Kasumi-1 (cell line): ENCODE measurements at regions not wholly inside any gene's neighbourhood (a gene's known extent, or its start where the extent isn't known, plus 50 kb on each side); places are given as distances from the start of the nearest gene placed in this dataset.
A peak's percentile ranks its signal among the peaks of the same experiment; 100 is the strongest.
"Not testable (repeated sequence)": the region's sequence is repeated elsewhere in the genome, so short reads cannot be mapped to it uniquely, and the experiment has no call there.

Source experiments
- DNase-seq, 2 experiments: peaks; one replicate each; lab custom pipeline; 2025; lab: John Stamatoyannopoulos, UW

DNA sequence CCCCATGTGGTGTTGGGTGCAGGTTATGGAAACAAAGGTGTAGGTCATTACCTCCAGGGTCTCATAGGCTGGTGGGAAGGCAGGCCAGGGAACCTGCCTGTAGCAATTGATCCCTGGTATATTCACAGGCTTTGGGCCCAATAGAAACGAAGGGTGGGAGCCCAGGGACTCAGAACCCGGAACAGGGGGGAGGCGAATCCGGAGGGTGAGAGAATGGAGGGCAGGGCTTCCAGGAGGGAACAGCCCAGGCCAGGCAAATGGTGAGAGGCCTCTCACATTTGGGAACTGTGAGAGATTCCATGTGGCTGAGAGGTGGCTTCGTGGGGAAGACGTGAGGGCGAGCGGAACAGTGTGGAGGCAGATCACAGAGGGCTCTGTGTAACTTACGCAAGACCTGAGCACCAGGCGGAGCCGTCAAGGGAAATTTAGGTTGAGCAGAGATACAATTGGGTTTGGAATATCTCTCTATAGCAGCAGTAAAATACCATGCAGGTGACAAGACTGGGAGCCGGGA is 267.1 kb downstream of the ERMARD start:
- no peak for DNase-seq

DNA sequence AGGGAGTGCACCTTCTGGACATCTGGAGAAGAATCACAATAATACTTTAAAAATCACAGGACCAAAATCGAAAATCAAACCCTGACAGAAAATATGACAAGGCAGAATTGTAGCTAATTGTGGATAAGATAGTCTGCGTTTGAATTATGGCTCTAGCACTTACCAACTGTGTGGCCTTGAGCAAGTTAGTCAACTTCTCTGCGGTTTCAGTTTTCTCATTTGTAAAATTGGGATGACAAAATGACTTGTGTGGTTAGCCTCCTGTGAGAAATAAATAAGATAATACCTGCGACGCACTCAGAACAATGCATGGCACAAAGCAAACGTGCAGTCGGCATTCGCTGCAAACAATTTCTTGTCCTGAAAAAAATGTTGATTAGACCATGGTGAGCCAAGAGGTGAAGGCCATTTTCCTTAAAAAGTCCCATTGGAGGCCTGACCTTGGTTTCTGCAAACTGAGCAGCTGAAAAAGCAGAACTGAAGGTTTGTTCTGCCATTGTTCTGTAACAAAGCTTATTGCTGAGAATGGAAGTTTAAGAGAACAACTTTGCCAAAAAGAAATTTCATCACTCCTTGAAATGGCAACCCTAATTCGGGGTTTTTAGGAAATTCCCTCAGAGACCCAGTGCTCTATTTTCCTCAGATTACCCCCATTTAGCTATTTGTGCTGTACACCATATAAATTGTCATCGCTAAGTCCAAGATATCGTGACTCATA is 266.3 kb downstream of the ERMARD start:
- no peak for DNase-seq

DNA sequence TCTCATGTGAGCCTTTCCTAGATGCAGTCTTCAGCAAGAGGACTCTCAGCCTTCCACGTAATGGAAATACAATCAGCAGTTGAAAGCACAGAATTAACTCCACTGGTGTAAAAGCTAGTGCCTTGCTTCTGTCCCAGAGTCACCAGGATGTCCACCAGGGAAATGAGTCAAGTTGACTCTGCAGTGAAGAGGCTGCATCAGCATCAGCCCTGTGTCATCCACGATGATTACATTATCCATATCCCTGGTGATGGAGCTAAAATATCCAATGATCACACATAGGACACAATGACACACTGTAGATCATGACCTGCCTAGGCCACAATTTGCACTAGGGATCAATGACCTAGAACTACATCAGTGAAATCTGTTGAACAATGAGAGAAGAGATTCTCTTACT is 262.4 kb downstream of the ERMARD start:
- DNase-seq = no peak

DNA sequence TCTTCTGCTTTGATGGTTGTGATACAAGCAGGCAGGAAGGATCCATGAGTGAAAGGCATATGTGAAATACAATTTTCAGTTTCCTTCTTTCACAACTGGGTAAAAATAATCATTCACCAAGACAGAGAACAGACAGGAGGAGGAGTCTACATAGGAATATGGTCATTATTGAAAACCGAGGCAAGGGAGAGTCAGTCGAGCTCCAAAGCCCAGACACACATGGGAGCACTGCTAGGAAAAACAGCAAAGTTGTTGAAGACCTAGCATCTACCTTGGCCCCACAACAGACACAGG is 260.6 kb downstream of the ERMARD start:
- DNase-seq = no peak

DNA sequence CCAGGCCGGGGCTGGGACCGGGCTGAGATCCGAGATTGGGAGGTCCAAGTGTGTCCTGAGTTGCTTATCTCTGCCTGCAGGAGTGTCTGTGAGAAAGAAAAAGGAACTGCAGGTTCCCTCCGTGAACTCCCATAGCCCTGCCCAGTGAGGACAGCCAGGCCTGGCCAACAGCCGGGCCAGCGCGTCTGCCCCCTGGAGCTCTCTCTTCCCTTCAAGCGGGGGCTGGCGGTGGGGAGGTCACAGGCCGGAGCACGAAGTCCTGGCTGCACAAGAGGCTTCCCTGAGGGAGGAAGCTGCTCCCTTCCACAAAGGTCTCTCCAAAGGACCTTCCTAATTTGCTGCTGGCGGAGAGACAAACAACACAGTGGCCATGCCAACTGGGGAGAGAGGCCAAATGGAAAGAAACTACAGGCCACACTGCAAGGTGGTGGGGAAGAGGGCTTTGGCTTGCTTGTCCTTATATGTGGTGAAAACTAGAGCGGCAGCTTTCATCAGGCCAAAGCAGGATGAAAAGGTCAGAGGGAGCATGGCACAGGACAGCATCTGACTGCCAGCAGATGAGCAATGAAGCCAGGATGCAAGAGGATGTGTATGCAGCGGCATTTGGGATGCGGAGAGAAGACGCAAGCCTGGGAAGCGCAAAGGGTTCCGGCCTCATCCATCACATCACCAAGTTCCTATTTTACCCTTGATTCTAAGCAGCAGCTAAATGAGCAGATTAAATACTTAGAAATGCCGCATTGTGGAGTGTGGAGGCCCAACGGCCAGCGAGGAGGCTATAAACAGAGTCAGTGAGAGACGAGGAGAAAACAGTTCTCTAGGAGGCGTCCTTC is 260.0 kb downstream of the ERMARD start:
- DNase-seq = no peak

DNA sequence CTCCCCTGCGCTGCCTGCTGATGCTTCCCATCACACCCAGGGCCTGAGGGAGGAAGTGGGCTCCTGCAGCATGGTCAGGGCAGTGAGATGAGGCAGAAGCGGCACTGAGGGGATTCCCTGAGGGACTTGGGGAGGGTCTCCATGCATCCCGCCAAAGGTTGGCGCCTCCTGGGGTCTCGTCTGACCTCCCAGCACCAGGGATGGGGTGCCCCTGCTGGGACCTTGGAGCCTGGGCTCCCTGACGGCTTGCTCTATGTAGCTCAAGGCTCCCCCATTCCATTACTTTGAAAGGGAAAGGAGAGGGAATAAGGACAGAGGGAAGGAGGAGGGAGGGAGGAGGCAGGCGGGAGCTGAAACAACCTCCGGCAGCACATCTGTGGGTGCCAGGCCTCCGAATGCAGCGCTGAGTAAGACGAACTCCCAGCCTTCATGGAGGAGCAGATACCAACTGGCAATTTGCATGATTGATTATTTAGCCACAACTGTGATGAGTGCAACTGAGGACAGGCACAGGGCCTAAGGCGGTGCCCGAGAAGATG is 259.3 kb downstream of the ERMARD start:
- DNase-seq = no peak

DNA sequence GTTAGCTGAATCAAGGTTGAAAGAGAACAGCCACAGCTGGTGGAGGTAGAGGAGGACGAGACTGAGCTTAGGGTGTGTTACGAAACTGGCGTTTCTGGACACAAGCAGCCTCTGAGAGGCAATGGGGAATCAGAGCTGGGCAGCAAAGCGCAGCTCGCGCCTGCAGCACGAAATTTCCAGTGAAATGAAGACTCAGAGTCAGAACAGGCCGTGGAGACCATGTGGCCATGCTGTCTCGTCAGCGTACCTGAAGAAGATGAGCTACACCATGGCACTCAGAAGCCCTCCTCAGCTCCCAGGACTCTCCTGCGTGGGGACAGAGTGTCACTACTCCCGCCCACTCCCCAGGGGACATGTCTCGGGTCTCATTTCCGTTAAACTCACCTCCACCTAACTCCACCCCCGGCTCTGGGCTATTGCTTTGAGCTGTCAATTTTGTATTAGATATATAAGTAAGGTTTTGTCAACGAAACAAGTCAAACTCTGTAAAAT is 256.9 kb downstream of the ERMARD start:
- no peak for DNase-seq

DNA sequence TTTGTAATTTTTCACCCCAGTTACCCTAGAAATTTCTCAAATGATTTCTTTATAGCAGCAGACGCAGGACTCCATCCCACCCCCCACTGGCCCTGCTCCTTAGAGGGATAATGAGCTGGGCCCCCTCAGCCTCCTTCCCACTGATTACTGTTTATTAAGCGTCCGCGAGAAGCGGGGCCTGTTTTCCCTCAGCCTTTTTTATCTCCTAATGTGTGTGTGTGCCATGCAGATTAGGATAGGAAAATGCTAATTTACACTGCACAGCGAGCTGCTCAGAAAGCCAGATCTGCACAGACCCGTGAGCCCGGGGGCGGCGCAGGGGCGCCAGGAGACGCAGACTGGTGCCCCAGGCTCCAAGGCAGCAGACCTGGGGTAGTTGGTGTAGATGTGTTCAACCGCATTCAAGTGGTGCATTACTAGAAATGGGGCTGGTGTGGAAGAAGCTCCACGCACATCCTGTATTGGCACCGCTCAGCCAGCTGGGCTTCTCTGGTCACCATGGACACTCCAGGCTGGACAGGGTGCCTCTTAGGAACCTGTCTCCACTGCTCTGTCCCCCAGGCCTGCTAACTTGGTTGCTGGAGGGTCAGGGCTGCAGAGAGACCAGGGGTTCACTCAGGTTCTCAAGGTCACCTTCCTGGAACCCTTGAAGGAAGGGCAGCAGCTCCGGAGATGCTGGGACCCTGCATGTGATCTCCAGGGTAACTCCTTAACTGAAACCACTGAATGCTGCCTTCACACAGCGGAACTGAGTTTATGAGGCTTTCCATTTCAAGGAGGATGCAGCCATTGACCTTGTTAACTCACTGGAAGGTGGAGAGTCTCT is 256.3 kb downstream of the ERMARD start:
- no peak for DNase-seq

DNA sequence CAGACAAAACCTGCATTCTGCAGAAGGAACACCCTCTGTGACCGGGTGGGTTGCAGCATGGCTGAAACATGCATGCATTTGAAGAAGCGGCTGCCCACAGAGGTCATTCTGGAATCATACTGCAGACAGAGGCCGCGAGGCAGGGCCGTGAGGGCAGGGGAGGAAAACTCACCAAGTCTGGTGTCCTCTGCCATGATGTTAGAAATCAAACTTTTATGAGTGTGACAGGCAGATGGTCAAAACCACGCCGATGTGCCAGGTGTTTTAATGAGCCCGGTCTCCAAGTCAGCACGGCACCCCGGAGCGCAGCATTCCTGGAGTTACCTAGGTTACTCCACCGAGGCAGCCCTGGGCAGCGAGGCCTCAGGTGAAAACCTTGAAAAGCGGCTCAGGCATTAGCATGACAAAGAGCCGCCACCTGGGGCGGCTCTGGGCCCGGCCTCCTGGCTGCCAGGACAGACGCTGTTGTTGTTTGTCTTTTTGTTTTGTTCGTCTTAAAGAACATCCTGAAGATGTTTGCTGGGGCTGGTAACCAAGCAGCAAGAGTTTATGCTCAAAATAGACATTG is 255.6 kb downstream of the ERMARD start:
- DNase-seq = no peak

DNA sequence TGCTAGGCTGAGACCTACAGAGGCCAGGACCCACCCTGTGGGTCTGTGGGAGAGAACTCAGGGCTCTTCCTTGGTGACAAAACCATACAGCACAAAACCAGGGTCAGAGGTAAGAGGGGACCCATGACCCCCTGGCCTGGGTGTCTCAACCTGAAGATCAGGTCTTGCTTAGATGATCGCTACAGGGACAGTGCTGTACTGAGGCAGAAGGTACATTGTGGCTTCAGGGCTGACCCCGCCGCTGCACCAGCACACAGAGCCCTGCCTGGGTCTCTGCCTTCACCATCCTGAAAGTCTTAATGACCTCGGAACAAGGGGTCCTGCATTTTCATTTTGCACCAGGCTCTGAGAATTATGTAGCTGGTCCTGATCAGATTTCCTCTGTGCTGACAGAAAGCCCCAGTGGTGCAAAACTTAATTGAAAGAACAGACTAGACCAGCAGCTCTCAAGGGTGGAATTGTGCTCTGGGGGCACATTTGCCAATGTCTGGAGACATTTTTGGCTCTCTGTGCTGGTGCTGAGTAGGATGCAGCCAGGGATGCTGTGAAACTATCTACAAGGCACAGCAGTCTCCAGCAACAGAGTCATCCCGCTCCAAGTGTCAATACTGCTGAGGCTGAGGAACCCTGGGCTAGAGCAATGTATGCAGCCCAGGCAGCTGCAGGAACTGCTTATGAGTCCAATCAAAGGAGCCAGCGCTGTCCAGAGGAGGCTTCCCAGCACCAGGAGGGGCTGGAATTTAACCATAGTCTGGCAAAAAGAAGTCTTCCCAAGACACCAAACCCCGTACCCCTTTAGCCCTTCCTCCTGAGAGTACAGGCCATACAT is 254.9 kb downstream of the ERMARD start:
- no peak for DNase-seq

DNA sequence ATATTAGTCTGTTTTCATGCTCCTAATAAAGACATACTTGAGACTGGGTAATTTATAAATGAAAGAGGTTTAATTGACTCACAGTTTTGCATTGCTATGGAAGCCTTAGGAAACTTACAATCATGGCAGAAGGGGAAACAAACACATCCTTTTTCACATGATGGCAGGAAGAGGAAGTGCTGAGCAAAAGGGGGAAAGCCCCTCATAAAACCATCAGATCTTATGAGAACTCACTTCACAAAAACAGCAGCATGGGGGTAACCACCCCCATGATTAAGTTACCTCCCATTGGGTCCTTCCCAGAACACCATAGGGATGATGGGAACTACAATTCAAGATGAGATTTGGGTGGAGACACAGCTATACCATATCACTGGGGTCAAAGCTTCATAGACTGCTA is 254.2 kb downstream of the ERMARD start:
- no peak for DNase-seq

DNA sequence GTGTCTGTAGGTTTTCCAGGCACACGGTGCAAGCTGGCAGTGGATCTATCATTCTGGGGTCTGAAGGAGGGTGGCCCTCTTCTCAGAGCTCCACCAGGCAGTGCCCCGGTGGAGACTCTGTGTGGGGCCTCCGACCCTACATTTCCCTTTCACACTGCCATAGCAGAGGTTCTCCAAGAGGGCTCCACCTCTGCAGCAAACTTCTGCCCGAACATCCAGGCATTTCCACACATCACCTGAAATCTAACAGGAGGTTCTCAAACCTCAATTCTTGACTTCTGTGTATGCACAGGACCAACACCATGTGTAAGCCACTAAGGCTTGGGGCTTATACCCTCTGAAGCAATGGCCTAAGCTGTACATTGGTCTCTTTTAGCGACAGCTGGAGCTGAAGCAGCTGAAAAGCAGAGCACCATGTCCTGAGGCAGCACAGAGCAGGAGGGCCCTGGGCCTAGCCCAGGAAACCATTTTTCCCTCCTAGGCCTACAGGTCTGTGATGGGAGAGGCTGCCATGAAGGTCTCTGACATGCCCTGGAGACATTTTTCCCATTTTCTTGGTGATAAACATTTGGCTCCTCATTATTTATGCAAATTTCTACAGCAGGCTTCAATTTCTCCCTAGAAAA is 253.3 kb downstream of the ERMARD start:
- DNase-seq = no peak

DNA sequence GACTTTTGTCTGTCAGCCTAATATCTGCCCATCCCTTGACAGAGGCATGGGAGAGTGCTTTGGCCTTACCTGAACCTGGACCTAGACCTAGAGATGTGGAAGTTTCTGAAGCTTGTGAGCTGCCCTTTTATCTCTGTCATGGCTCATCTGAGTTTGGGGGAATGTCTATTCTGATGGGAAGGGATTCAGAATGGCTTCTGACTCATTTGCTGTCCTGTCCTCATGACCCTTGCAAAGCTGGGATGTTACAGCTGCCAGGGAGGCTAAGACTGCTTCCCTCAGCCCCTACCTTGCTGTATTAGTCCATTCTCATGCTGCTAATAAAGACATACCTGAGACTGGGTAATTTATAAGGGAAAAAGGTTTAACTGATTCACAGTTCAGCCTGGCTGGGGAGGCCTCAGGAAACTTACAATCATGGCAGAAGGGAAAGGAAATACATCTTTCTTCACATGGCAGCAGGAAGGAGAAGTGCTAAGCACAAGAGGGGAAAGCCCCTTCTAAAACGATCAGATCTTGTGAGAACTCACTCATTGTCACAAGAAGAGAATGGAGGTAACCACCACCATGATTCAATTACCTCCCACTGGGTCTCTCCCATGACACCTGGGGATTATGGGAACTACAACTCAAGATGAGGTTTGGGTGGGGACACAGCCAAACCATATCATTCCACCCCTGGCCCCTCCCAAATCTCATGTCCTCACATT is 252.2 kb downstream of the ERMARD start:
- no peak for DNase-seq

DNA sequence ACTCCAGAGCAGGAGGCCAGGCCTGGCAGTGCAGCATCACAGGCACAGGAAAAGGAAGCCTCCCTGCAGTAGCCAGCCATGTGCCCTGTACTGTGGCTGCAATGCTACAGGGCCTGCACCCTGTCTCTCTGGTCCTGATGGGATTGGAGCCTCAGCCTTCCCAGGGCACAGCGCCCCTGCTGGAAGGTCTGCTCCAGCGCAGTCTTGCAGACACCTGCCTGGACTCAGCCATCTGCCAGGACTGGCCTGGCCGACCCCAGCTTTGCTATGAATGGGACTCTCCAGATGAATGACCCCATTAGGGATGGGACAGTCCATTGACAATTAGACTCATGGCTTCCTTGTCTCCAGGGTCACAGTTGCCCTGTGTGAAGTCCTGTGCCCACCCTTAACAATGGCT is 251.6 kb downstream of the ERMARD start:
- DNase-seq = no peak

DNA sequence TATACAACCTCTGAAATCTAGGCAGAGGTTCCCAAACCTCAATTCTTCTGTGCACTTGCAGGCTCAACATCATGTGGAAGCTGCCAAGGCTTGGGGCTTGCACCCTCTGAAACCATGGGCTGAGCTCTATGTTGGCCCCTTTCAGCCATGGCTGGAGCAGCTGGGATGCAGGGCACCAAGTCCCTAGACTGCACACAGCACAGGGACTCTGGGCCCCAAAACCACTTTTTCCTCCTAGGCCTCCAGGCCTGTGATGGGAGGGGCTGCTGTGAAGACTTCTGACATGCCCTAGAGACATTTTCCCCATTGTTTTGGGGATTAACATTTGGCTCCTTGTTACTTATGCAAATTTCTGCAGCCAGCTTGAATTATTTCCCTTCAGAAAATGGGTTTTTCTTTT is 250.4 kb downstream of the ERMARD start:
- DNase-seq = not testable (repeated sequence)

DNA sequence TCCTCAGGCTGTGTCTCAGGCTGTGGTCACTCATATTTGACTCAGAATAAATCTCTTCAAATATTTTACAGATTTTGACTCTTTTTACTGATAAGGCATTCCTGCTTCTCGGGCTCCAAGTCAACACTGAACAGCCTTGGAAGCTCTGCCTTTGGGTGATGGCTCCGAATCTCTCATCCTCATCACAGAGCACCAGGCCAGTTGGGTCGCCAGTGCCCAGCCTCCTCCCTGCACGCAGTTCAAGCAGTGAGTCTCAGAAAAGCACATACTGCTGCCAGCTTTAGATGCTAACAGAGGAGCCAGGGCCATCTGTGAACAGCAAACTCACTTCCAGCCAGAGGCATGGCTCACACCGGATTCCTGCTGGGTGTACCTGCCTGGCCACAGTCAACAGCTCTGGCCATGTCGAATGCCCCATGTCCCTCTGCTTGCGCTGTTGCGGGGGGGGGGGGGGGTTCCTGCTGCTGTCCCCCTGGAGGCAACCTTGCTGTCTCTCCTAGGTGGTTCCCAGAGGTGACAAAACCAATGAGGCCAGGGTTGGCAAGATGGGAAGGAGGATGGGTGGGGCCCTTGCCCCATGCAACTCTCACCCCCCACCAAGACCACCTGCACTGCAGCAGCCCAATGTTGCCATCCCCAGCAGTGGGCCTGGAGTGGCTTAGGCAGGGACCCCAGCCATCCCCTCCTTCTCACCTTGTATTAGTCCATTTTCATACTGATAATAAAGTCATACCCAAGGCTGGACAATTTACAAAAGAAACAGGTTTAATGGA is 248.8 kb downstream of the ERMARD start:
- DNase-seq = no peak

DNA sequence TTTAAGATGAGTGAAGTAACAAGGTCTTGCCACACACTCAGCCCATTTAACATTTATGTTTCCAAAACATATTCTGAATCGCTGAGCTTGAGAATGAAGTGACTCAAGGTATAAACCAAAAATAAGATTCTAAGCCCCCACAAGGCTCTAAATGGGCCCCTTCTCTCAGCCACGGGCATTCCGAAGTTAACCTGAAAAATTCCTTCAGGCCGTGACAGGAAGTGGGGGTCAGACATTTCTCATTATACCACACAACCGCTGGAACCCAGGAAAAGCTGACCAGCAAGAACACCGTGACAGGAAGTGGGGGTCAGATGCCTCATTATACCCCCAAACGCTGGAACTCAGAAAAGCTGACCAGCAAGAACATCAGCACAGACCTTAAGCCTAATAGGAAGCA is 247.9 kb downstream of the ERMARD start:
- no peak for DNase-seq

DNA sequence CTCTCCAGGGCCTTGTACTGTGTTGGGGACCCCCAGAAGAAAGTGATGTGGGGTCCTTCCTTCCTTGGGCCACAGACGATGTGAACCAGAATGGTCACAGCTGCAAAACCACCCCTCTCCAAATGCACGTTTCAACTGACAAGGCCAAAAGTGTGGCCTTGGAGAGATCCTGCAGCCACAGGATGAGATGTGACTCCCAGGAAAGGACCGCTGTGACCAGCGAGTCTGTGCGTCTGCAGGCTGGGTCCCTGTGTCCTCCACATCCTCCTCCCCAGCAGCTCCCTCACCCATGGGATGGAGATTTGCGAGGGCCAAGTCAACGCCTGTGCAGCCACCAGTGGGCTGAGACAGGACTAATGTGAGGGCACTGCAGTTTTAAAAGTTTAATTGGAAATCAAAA is 247.0 kb downstream of the ERMARD start:
- DNase-seq = no peak

DNA sequence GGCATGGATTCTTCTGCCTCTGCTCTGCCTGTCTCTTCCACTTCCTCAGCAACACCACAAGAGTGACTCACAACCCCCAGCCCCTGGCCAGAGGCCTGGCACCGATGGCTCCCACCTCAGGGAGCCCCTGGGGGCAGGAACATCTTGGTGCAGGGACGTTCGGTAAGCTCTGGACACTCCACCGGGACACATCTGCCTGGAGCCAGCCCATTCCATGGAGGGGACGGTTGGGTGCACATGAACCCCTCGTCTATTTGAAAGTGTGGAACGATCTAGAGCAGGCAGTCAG is 246.5 kb downstream of the ERMARD start:
- DNase-seq = peak; percentile 40 to 43
